ENCODE measurements at regions not wholly inside any gene's neighbourhood (a gene's known extent, or its start where the extent isn't known, plus 50 kb on each side); places are given as distances from the start of the nearest gene placed in this dataset.

GRCh38 chr1:14543191-14543840, 55.2 kb upstream of the KAZN start:
- no peak for DNase-seq

- DNase-seq: no peak
These were observed 54.2 kb upstream of the KAZN start for GRCh38 chr1:14544319-14544718.

GRCh38 chr1:14545422-14546025, 53.0 kb upstream of the KAZN start:
- no peak for DNase-seq

GRCh38 chr1:14546416-14546815, 52.1 kb upstream of the KAZN start:
- DNase-seq: no peak
